ENCODE measurements at regions not wholly inside any gene's neighbourhood (a gene's known extent, or its start where the extent isn't known, plus 50 kb on each side); places are given as distances from the start of the nearest gene placed in this dataset.

GRCh38 chr1:65688215-65688566 lies 104.5 kb upstream of the PDE4B start:
- DNase-seq, result no peak

- DNase-seq, result no peak
Observed at GRCh38 chr1:65688848-65689247, 103.8 kb upstream of the PDE4B start.

GRCh38 chr1:65691152-65691900 lies 101.4 kb upstream of the PDE4B start:
- DNase-seq, result no peak

GRCh38 chr1:65691972-65692371 lies 100.7 kb upstream of the PDE4B start:
- no peak for DNase-seq

GRCh38 chr1:65694126-65694525 lies 98.6 kb upstream of the PDE4B start:
- DNase-seq, result no peak

GRCh38 chr1:65694933-65695332 lies 97.8 kb upstream of the PDE4B start:
- no peak for DNase-seq

- DNase-seq, result no peak
Observed at GRCh38 chr1:65698590-65698989, 94.1 kb upstream of the PDE4B start.

GRCh38 chr1:65703853-65704252 lies 88.8 kb upstream of the PDE4B start:
- DNase-seq, result no peak

GRCh38 chr1:65704318-65704717 lies 88.4 kb upstream of the PDE4B start:
- DNase-seq, result no peak

GRCh38 chr1:65717815-65718454 lies 74.8 kb upstream of the PDE4B start:
- DNase-seq, result no peak

GRCh38 chr1:65719391-65719790 lies 73.3 kb upstream of the PDE4B start:
- DNase-seq, result no peak

- no peak for DNase-seq
Observed at GRCh38 chr1:65722461-65722860, 70.2 kb upstream of the PDE4B start.

GRCh38 chr1:65724151-65724550 lies 68.5 kb upstream of the PDE4B start:
- no peak for DNase-seq

GRCh38 chr1:65725064-65725463 lies 67.6 kb upstream of the PDE4B start:
- DNase-seq, result no peak

- no peak for DNase-seq
Observed at GRCh38 chr1:65728504-65728903, 64.2 kb upstream of the PDE4B start.

GRCh38 chr1:65729259-65729658 lies 63.4 kb upstream of the PDE4B start:
- no peak for DNase-seq

GRCh38 chr1:65734979-65735378 lies 57.7 kb upstream of the PDE4B start:
- DNase-seq, result no peak

GRCh38 chr1:65741993-65742392 lies 50.7 kb upstream of the PDE4B start:
- DNase-seq, result no peak
